ENCODE measurements at regions not wholly inside any gene's neighbourhood (a gene's known extent, or its start where the extent isn't known, plus 50 kb on each side); places are given as distances from the start of the nearest gene placed in this dataset.

DNA sequence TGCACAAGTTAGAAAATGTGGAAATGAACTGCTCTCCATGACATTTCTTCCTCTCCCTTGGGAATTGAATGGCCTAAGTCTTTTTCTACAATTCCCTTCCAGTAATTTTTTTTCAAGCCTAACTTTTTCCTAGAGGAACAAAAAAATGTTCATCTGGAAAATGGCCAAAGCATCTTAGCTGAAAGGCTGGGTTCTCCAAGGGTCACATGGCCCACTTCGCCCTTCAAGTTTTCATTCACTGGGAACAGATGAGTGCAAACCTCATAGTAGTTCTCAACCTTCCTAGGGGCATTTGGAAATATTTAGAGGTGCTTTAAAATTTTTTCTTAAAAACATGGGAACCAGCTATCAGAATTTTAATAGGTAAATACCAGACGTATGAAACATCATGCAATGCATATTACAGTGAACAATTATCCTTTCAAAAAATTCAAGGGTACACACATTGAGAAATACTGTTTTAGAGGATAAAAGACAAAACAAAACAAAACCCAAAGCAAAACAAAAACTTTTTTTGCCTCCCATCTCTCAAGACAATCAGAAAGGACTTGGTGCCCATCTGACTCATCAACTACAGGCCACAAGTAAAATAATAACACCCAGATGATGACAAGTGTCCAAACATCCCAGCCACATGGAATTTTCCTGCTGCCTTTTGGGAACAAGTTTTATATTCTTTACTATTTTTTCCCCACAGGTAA is 208.8 kb downstream of the SLITRK6 start:
- POLR2A ChIA-PET = no interaction called here
- DNase-seq (ENCODE audit: extremely low spot score) = no peak
- CTCF ChIA-PET = no interaction called here
- TF ChIP-seq, protein P1, sequence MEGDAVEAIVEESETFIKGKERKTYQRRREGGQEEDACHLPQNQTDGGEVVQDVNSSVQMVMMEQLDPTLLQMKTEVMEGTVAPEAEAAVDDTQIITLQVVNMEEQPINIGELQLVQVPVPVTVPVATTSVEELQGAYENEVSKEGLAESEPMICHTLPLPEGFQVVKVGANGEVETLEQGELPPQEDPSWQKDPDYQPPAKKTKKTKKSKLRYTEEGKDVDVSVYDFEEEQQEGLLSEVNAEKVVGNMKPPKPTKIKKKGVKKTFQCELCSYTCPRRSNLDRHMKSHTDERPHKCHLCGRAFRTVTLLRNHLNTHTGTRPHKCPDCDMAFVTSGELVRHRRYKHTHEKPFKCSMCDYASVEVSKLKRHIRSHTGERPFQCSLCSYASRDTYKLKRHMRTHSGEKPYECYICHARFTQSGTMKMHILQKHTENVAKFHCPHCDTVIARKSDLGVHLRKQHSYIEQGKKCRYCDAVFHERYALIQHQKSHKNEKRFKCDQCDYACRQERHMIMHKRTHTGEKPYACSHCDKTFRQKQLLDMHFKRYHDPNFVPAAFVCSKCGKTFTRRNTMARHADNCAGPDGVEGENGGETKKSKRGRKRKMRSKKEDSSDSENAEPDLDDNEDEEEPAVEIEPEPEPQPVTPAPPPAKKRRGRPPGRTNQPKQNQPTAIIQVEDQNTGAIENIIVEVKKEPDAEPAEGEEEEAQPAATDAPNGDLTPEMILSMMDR (IDR thresholded peaks at IDR 0.05; ENCODE audit: control extremely low read depth, extremely low read depth, low read depth, missing control alignments) = no peak

DNA sequence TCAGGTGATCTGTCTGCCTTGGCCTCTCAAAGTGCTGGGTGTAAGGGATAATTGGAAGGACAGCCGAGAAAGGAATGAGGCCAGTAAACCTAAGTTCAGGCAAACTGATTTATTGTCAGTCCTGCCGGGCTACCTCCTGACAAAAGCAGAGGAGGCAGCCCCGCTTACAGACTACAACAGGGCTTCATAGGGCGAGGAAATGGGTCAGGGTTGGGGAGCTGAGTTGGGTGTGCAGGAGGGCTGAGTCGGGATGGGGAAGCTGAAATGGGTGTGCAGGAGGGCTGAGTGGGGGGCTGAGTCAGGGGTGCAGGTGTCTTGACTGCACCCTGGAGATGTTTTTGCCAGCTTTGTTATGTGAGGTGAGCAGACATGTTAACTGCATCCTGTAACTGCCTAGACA is 210.2 kb downstream of the SLITRK6 start:
- POLR2A ChIA-PET = no interaction called here
- TF ChIP-seq, protein P1 (IDR thresholded peaks at IDR 0.05; ENCODE audit: control extremely low read depth, extremely low read depth, low read depth, missing control alignments) = no peak
- no peak for DNase-seq (ENCODE audit: extremely low spot score)
- CTCF ChIA-PET = no interaction called here

GRCh38 chr13:85588359-85588758 is 210.9 kb downstream of the SLITRK6 start:
- TF ChIP-seq, protein P1 (IDR thresholded peaks at IDR 0.05; ENCODE audit: control extremely low read depth, extremely low read depth, low read depth, missing control alignments) = no peak
- POLR2A ChIA-PET = no interaction called here
- CTCF ChIA-PET = interaction anchor here (1.0 kb wide), 1 partner anchor 9 kb away, joined by 3 read pairs; no protein-coding TSS in a partner anchor
- no peak for DNase-seq (ENCODE audit: extremely low spot score)

- no peak for DNase-seq (ENCODE audit: extremely low spot score)
- POLR2A ChIA-PET = no interaction called here
- CTCF ChIA-PET = no interaction called here
- TF ChIP-seq, protein P1 (IDR thresholded peaks at IDR 0.05; ENCODE audit: control extremely low read depth, extremely low read depth, low read depth, missing control alignments) = no peak
These were observed 212.4 kb downstream of the SLITRK6 start for GRCh38 chr13:85586856-85587255.

DNA sequence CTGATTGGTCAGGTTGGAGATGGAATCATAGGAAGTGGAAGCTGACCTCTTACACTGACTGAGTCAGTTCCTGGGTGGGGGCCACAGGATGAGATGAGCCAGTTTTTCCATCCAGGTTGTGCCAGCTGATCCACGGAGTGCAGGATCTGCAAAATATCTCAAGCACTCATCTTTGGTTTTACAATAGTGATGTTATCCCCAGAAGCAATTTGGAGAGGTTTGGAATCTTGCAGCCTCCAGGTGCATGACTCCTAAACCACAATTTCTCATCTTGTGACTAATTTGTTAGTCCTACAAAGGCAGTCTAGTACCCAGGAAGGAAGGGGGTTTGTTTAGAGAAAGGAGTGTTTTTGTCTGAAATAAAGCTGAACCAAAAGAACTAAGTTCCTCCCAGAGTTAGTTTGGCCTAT is 212.8 kb downstream of the SLITRK6 start:
- ChIA-PET CTCF (no interaction called here), POLR2A (no interaction called here)
- TF ChIP-seq, protein P1 (IDR thresholded peaks at IDR 0.05; ENCODE audit: control extremely low read depth, extremely low read depth, low read depth, missing control alignments) = no peak
- DNase-seq (ENCODE audit: extremely low spot score) = no peak

- DNase-seq (ENCODE audit: extremely low spot score) = no peak
- ChIA-PET CTCF (interaction anchor here (0.8 kb wide), 1 partner anchor 11 kb away, joined by 3 read pairs; no protein-coding TSS in a partner anchor), POLR2A (no interaction called here)
- TF ChIP-seq, protein P1 (IDR thresholded peaks at IDR 0.05; ENCODE audit: control extremely low read depth, extremely low read depth, low read depth, missing control alignments) = no peak
These were observed 216.3 kb downstream of the SLITRK6 start for GRCh38 chr13:85582890-85583289.

Measured in GM10248 (cell line).